ENCODE measurements at regions not wholly inside any gene's neighbourhood (a gene's known extent, or its start where the extent isn't known, plus 50 kb on each side); places are given as distances from the start of the nearest gene placed in this dataset.
"Not testable (repeated sequence)": the region's sequence is repeated elsewhere in the genome, so short reads cannot be mapped to it uniquely, and the experiment has no call there.

DNA sequence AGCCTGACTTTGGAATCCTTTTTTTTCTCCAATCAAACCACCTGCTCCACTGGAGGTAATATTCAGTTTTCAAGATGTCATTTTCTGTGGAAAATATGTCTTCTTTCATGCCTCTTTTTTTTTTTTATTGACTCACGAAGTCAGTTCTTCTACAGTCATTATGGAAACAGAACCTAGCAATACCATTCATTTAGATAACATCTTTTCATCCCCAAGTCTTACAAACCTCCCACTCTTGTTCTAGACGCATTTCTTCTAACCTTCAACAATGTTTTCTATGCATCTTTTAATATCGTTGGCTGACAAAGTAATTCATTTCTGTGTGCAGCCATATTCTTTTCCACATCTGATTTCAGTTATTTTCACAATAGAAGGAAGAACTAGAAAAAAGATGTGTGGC, 474.3 kb upstream of the CCDC196 start:
- no peak for DNase-seq

DNA sequence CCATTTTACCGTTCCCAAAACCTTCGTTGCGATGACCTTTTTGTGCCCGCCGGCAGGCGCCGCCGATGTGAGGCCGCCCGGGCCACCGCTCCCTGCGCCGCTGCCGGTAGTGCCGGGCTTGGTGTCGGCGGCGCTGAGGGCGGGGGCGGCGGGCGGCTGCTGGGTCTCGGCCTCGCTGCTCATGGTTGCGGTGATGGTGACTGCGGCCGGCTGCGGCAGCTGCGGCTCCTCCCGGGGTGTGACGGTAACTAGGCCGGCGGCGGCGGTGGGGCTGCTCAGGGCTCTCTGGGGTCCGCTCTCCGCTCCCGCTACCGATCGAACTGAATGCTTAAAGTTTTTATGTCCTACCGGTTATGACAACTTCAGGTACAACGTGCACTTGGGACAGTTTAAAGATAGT, 472.6 kb upstream of the CCDC196 start:
- H3K36me3 ChIP-seq, DNase-seq: not testable (repeated sequence)

More for the DNA sequence above, 474.3 kb upstream of the CCDC196 start:
- H3K4me3 ChIP-seq = no peak overlapping the region
- no peak overlapping the region for H3K27ac ChIP-seq
- no peaks in the 10 kb centered on the region for H3K9me3 ChIP-seq
- no peaks in the 10 kb centered on the region for H3K27me3 ChIP-seq
- TF ChIP-seq, protein P1, sequence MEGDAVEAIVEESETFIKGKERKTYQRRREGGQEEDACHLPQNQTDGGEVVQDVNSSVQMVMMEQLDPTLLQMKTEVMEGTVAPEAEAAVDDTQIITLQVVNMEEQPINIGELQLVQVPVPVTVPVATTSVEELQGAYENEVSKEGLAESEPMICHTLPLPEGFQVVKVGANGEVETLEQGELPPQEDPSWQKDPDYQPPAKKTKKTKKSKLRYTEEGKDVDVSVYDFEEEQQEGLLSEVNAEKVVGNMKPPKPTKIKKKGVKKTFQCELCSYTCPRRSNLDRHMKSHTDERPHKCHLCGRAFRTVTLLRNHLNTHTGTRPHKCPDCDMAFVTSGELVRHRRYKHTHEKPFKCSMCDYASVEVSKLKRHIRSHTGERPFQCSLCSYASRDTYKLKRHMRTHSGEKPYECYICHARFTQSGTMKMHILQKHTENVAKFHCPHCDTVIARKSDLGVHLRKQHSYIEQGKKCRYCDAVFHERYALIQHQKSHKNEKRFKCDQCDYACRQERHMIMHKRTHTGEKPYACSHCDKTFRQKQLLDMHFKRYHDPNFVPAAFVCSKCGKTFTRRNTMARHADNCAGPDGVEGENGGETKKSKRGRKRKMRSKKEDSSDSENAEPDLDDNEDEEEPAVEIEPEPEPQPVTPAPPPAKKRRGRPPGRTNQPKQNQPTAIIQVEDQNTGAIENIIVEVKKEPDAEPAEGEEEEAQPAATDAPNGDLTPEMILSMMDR (IDR thresholded peaks at IDR 0.05) = no peak
- no peak for TF ChIP-seq POLR2A (IDR thresholded peaks at IDR 0.05)
- H3K36me3 ChIP-seq = no peaks in the 10 kb centered on the region
- H3K4me1 ChIP-seq = no peaks in the 10 kb centered on the region

DNA sequence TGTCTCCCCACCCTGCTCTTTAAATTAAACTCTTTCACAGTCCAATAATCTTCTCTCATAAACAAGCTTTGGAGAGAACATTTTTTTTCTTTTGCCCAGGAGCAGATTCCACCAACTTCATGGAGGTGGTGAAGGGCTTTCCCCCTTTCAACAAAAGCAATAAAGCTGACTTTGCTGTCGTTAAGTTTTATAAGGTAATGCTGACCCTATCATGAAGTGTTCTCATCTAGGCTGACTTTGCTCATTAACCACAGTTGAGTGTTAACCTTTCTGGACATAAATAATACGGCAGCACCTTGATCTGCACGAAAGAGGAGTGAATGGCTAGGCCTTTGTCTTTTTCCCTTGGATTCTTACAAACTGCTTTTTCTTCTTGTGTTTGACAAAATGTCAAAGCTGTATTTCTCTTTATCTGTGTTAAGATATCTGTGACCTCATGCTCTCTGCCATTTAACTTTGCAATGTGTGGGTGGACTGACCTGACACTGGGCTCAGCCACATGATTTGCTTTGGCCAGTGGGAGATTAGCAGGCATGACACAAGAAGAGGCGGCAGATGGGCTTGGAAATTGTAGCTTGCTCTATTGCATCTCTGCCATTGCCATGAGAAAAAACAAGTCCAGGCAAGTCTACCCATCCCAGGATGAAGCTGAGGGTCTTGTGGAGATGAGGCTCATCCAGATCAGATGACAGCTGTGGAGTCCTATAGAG, 470.9 kb upstream of the CCDC196 start:
- H3K9me3 ChIP-seq = no peaks in the 10 kb centered on the region
- no peaks in the 10 kb centered on the region for H3K4me1 ChIP-seq
- H3K36me3 ChIP-seq = no peaks in the 10 kb centered on the region
- no peak overlapping the region for H3K4me3 ChIP-seq
- H3K27ac ChIP-seq = no peak overlapping the region
- no peaks in the 10 kb centered on the region for H3K27me3 ChIP-seq
- TF ChIP-seq POLR2A (IDR thresholded peaks at IDR 0.05) = no peak
- TF ChIP-seq, protein P1 (IDR thresholded peaks at IDR 0.05) = no peak
- DNase-seq = no peak

More for the DNA sequence above, 472.6 kb upstream of the CCDC196 start:
- H3K27ac ChIP-seq, H3K27me3 ChIP-seq, H3K9me3 ChIP-seq, H3K4me1 ChIP-seq, H3K4me3 ChIP-seq: not testable (repeated sequence)

DNA sequence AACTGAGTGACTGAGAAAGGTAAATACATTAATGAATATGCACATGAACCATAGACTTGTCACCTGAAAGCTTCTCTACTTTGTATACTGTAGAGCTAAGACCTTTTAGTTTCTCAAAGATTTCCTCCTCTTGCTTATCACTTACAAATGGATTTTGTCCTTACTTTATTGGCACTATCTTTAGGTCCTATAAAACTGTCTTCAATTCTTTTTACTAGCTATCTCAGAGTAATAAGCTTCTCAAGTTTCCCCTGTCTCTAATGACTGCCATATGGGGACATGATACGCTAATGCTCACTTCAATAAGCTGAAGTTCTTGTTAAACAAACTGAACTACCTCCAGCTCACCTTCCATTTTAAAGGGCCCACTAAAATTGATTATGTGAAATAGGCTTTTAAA, 468.2 kb upstream of the CCDC196 start:
- Histone ChIP-seq H3K36me3 (no peaks in the 10 kb centered on the region), H3K27me3 (no peaks in the 10 kb centered on the region), H3K9me3 (no peaks in the 10 kb centered on the region), H3K27ac (no peak overlapping the region), H3K4me3 (no peak overlapping the region), H3K4me1 (no peaks in the 10 kb centered on the region)
- TF ChIP-seq POLR2A (IDR thresholded peaks at IDR 0.05) = no peak
- TF ChIP-seq, protein P1 (IDR thresholded peaks at IDR 0.05) = no peak
- no peak for DNase-seq

DNA sequence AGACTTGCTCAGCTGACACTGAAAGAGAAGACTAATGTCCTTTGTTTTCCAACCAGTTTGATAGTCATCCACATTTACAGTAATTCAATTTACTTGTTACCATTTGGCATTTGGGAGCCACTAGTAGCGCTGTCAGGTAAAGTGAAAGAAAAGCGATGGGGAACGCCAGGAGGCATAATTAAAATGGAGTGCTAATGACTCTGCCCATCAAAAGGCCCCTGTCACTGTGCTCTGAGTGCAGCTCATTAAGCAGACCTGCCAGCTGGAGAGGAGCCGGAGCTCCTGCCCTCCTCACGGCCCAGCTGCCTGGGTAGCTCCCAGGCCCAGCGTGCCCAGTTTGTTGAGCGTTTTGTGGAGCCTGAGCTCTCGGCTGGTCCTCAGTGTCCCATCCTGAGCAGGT, 463.6 kb upstream of the CCDC196 start:
- Histone ChIP-seq H3K4me3 (no peak overlapping the region), H3K27me3 (no peaks in the 10 kb centered on the region), H3K9me3 (no peaks in the 10 kb centered on the region), H3K27ac (no peak overlapping the region), H3K4me1 (no peaks in the 10 kb centered on the region), H3K36me3 (no peaks in the 10 kb centered on the region)
- no peak for DNase-seq
- TF ChIP-seq POLR2A (IDR thresholded peaks at IDR 0.05) = no peak
- TF ChIP-seq, protein P1 (IDR thresholded peaks at IDR 0.05) = no peak

DNA sequence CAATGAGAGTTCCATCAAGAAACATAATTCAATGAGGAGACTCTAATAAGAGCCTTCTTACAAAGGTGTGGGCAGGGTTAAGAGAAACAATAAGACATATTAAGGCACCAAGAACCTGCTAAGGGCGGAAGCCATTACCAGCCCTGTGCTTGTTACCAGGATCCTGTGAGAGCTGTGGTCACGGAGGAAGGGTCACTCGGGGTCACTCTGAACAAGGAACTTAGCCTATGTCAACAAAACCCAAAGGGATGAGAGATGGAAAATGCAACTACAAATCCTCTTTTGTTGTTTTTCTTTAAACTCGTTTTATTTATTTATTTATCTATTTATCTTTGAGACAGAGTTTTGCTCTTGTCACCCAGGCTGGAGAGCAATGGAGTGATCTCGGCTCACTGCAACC, 460.4 kb upstream of the CCDC196 start:
- TF ChIP-seq, protein P1 (IDR thresholded peaks at IDR 0.05) = no peak
- TF ChIP-seq POLR2A (IDR thresholded peaks at IDR 0.05) = no peak
- no peak for DNase-seq

DNA sequence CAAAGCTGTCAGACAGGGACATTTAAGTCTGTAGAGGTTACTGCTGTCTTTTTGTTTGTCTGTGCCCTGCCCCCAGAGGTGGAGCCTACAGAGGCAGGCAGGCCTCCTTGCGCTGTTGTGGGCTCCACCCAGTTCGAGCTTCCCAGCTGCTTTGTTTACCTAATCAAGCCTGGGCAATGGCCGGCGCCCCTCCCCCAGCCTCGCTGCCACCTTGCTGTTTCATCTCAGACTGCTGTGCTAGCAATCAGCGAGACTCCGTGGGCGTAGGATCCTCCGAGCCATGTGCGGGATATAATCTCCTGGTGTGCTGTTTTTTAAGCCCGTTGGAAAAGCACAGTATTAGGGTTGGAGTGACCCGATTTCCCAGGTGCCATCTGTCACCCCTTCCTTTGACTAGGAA, 454.2 kb upstream of the CCDC196 start:
- DNase-seq = not testable (repeated sequence)

More for the DNA sequence above, 460.4 kb upstream of the CCDC196 start:
- Histone ChIP-seq H3K36me3 (no peaks in the 10 kb centered on the region), H3K27ac (no peak overlapping the region), H3K4me1 (no peaks in the 10 kb centered on the region), H3K4me3 (no peak overlapping the region), H3K9me3 (no peaks in the 10 kb centered on the region), H3K27me3 (no peaks in the 10 kb centered on the region)

More for the DNA sequence above, 454.2 kb upstream of the CCDC196 start:
- H3K27ac ChIP-seq, H3K4me1 ChIP-seq, H3K36me3 ChIP-seq, H3K4me3 ChIP-seq, H3K9me3 ChIP-seq, H3K27me3 ChIP-seq: not testable (repeated sequence)

Data from Peyer's patch (tissue), 4 donors.